PFSK-1 (cell line): ENCODE measurements at regions not wholly inside any gene's neighbourhood (a gene's known extent, or its start where the extent isn't known, plus 50 kb on each side); places are given as distances from the start of the nearest gene placed in this dataset.

Experiments
- FOXP2 ChIP-seq: optimal IDR thresholded peaks from 2 replicates; pipeline ENCODE3; 2011; ENCODE audit warnings: borderline replicate concordance, control low read depth, inconsistent platforms; ENCODE audit not compliant: insufficient read depth; ENCODE audit errors: extremely low read length, extremely low read depth
- POLR2AphosphoS5 ChIP-seq: IDR thresholded peaks from 2 replicates; pipeline ENCODE4 v1.6.1; 2012; ENCODE audit warnings: low read depth, mild to moderate bottlenecking, control low read depth, low read length, moderate library complexity
- REST ChIP-seq, 2 experiments: IDR thresholded peaks; 2 replicates each; pipeline versions ENCODE4 v1.6.1 to v1.8.0; 2011 to 2012; ENCODE audit warnings: low read depth in 2 of 2, low read length in 2 of 2, control low read depth in 1 of 2, inconsistent platforms in 1 of 2, mild to moderate bottlenecking in 1 of 2, moderate library complexity in 1 of 2; ENCODE audit not compliant: insufficient read depth in 1 of 2
- SIN3A ChIP-seq: IDR thresholded peaks from 2 replicates; pipeline ENCODE4 v1.6.1; 2012; ENCODE audit warnings: mild to moderate bottlenecking, low read length, moderate library complexity, borderline replicate concordance; ENCODE audit not compliant: insufficient read depth
- TAF1 ChIP-seq: IDR thresholded peaks from 2 replicates; pipeline ENCODE4 v1.6.1; 2012; ENCODE audit warnings: low read length, control low read depth, borderline replicate concordance; ENCODE audit not compliant: insufficient read depth

DNA sequence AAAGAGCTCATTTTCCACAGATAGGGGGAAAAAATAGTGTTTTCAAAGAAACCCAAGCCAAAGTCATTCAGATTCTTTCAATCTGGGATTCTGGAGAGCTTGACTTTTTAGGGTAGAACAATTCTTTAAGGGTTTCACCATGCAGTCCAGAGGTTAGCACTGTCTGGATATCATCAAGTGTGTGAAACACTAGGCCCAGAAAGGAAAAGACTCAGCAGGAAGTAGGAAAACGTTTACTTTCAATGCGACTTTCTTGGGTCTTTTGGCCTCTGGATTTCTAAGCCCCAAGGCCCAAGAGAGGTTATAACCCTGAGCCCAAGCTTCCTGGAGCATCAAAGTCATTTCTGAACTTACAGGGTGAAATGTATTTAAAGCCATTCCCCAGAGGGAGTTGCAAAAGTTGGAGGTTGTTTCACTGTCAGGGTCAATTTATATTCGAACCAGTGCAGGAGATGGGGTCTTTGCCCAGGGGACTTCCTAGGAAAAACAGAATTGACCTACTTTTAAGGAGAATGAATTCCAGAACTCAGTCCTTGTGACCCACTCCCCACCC is 158.0 kb downstream of the C7orf25 start:
- TF ChIP-seq REST (IDR thresholded peaks at IDR 0.05; ENCODE audit: insufficient read depth in 1 of 2, low read depth in 2 of 2, low read length in 2 of 2) (no peak), TAF1 (no peak)

DNA sequence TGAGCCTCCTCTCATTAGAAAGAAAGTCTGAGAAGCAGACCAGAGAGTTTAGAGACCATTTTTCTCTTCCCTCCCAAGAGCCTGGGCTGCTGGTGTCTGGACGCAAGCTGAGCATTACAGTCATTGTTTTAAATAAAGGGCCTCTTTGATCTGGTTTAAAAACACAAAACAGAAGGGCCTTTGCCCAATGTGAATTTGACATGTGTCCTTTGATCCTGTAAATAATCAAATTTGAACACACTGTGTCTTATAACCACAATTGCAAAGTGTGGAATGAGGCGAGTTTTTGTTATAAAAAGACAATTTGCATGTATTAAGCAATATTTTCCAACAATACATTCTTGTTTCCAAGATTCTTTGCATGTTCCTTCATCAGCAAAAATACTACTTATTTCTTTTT is 158.5 kb downstream of the C7orf25 start:
- TF ChIP-seq FOXP2 (no peak), SIN3A (no peak), REST (IDR thresholded peaks at IDR 0.05; ENCODE audit: insufficient read depth in 1 of 2, low read depth in 2 of 2, low read length in 2 of 2) (no peak), POLR2AphosphoS5 (no peak), TAF1 (no peak)

GRCh38 chr7:42750172-42750571 is 161.7 kb downstream of the C7orf25 start:
- TF ChIP-seq FOXP2 (no peak), SIN3A (no peak), REST (IDR thresholded peaks at IDR 0.05; ENCODE audit: insufficient read depth in 1 of 2, low read depth in 2 of 2, low read length in 2 of 2) (no peak), TAF1 (no peak), POLR2AphosphoS5 (no peak)

DNA sequence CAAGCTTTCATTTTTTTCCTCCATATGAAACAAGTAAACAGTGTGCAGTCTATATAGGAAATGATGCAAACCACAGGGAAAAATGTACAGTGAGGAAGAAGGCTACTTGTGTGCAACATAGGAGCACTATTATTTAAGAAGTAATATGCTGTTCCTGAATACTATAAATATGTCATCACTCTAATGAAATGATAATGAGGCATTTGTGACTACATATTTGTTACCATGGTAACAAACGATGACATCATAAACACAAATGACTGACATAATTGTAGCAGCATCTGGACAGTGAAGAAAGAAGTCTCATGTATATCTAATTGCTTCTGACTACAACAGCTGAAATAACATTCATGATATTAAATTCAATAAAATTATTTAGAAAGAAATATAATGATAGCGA is 164.8 kb downstream of the C7orf25 start:
- TF ChIP-seq TAF1 (no peak), POLR2AphosphoS5 (no peak), SIN3A (no peak)

- TF ChIP-seq FOXP2 (no peak), TAF1 (no peak), POLR2AphosphoS5 (no peak), SIN3A (no peak), REST (IDR thresholded peaks at IDR 0.05; ENCODE audit: insufficient read depth in 1 of 2, low read depth in 2 of 2, low read length in 2 of 2) (no peak)
Observed at GRCh38 chr7:42746214-42746613, 165.7 kb downstream of the C7orf25 start.
